OCI-LY3 (cell line): ENCODE measurements at regions not wholly inside any gene's neighbourhood (a gene's known extent, or its start where the extent isn't known, plus 50 kb on each side); places are given as distances from the start of the nearest gene placed in this dataset.

ENCODE experiments used
- H2AFZ ChIP-seq: fragments of 200-600, 300-600 bp; shearing (Covaris generic); 2 replicates; pipeline ENCODE4 v1.6.0; 2014; ENCODE audit warnings: antibody characterized with exemption, low read depth, low read length
- H3K27ac ChIP-seq: fragments of 200-600, 300-600 bp; sonication (generic); 2 replicates; pipeline ENCODE4 v1.5.1; 2014; ENCODE audit warnings: mild to moderate bottlenecking, low read length, moderate library complexity, mixed read lengths
- H3K27me3 ChIP-seq: fragments of 200-600, 300-600 bp; sonication (generic); 2 replicates; pipeline ENCODE4 v1.6.1; 2014; ENCODE audit warnings: low read depth, low read length, mixed read lengths
- H3K36me3 ChIP-seq: fragments of 200-600, 300-600 bp; sonication (generic); replicated peaks from 2 replicates; pipeline ENCODE3; 2014; ENCODE audit warnings: low read depth, low read length, mixed read lengths
- H3K4me1 ChIP-seq: fragments of 300-600, 200-600 bp; sonication (generic); 2 replicates; pipeline ENCODE4 v1.6.1; 2014; ENCODE audit warnings: low read length, mixed read lengths
- H3K4me2 ChIP-seq: fragments of 200-600, 300-600 bp; sonication (generic); 2 replicates; pipeline ENCODE4 v1.6.1; 2014; ENCODE audit warnings: low read length, mixed read lengths
- H3K4me3 ChIP-seq: fragments of 300-600, 200-600 bp; sonication (generic); 2 replicates; pipeline ENCODE4 v1.5.1; 2014; ENCODE audit warnings: antibody characterized with exemption, mild to moderate bottlenecking, low read length, moderate library complexity
- H3K79me2 ChIP-seq: fragments of 300-600, 200-600 bp; shearing (Covaris generic); 2 replicates; pipeline ENCODE4 v1.6.1; 2014; ENCODE audit warnings: mild to moderate bottlenecking, low read length, mixed read lengths
- H3K9ac ChIP-seq: fragments of 300-600, 200-600 bp; shearing (Covaris generic); 2 replicates; pipeline ENCODE4 v1.6.0; 2014; ENCODE audit warnings: mild to moderate bottlenecking, low read length, moderate library complexity
- H3K9me3 ChIP-seq: fragments of 200-600, 300-600 bp; shearing (Covaris generic); 2 replicates; pipeline ENCODE4 v1.6.1; 2014; ENCODE audit warnings: low read length, mixed read lengths; ENCODE audit not compliant: insufficient read depth
- H4K20me1 ChIP-seq: fragments of 200-600, 300-600 bp; sonication (generic); 2 replicates; pipeline ENCODE4 v1.6.1; 2016; ENCODE audit warnings: low read length, mixed read lengths; ENCODE audit not compliant: insufficient read depth
- CTCF ChIP-seq: fragments of 200-600, 300-600 bp; sonication (generic); IDR thresholded peaks from 2 replicates; pipeline ENCODE4 v1.5.1; 2014; ENCODE audit warnings: antibody characterized with exemption, low read length, low read depth
- EZH2phosphoT487 ChIP-seq: fragments of 200-600 bp; shearing (Covaris generic); IDR thresholded peaks from 2 replicates; pipeline ENCODE4 v1.6.1; 2018; ENCODE audit warnings: antibody characterized with exemption, mixed run types, low read depth

- Histone ChIP-seq H3K36me3 (no peaks in the 10 kb centered on the region), H3K4me3 (no peak overlapping the region), H3K4me2 (no peak overlapping the region), H3K27ac (no peak overlapping the region), H3K9ac (no peak overlapping the region), H3K27me3 (peaks cover 33% of the 10 kb centered on the region), H4K20me1 (no peaks in the 10 kb centered on the region), H3K4me1 (no peaks in the 10 kb centered on the region), H3K79me2 (no peaks in the 10 kb centered on the region), H2AFZ (no peak overlapping the region), H3K9me3 (no peaks in the 10 kb centered on the region)
- no peak for TF ChIP-seq EZH2phosphoT487
- TF ChIP-seq CTCF: no peak
Measured at GRCh38 chr17:55829995-55830612, 79.3 kb downstream of the PCTP start.

- no peak overlapping the region for H3K4me3 ChIP-seq
- H3K9ac ChIP-seq: no peak overlapping the region
- no peaks in the 10 kb centered on the region for H3K9me3 ChIP-seq
- no peak overlapping the region for H2AFZ ChIP-seq
- peaks cover 29% of the 10 kb centered on the region for H3K27me3 ChIP-seq
- no peak overlapping the region for H3K27ac ChIP-seq
- H4K20me1 ChIP-seq: no peaks in the 10 kb centered on the region
- no peak overlapping the region for H3K4me2 ChIP-seq
- no peak for TF ChIP-seq CTCF
- no peak for TF ChIP-seq EZH2phosphoT487
- H3K79me2 ChIP-seq: no peaks in the 10 kb centered on the region
- no peaks in the 10 kb centered on the region for H3K4me1 ChIP-seq
- no peaks in the 10 kb centered on the region for H3K36me3 ChIP-seq
Measured at GRCh38 chr17:55830699-55831471, 80.0 kb downstream of the PCTP start.

DNA sequence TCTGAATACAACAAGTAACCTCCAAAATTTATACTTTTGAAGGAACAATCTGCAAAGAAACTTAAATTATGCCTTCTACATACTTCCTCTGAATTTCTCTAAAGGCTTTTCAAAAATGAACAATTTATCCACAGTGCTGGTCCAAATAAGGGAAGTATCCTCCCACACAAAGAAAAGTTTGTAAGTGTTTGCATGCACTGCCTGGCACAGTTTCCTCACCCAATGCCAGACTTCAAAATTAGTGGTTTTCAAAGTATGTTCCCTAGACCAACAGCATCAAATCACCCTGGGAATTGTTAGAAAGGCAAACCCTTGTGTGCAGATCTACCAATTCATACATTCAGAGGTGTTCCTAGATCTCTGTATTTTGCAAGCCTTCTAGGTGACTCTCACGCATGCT, 82.5 kb downstream of the PCTP start:
- TF ChIP-seq CTCF (no peak), EZH2phosphoT487 (no peak)
- no peak overlapping the region for H3K4me3 ChIP-seq
- peaks cover 26% of the 10 kb centered on the region for H3K27me3 ChIP-seq
- H4K20me1 ChIP-seq: no peaks in the 10 kb centered on the region
- no peaks in the 10 kb centered on the region for H3K36me3 ChIP-seq
- H3K79me2 ChIP-seq: no peaks in the 10 kb centered on the region
- no peak overlapping the region for H2AFZ ChIP-seq
- no peaks in the 10 kb centered on the region for H3K9me3 ChIP-seq
- no peak overlapping the region for H3K9ac ChIP-seq
- no peak overlapping the region for H3K4me2 ChIP-seq
- H3K27ac ChIP-seq: no peak overlapping the region
- H3K4me1 ChIP-seq: no peaks in the 10 kb centered on the region

GRCh38 chr17:55842405-55843158, 91.7 kb downstream of the PCTP start:
- H3K27ac ChIP-seq: no peak overlapping the region
- no peak overlapping the region for H3K4me3 ChIP-seq
- H4K20me1 ChIP-seq: no peaks in the 10 kb centered on the region
- no peak overlapping the region for H3K9ac ChIP-seq
- H3K79me2 ChIP-seq: no peaks in the 10 kb centered on the region
- H3K4me2 ChIP-seq: no peak overlapping the region
- no peaks in the 10 kb centered on the region for H3K4me1 ChIP-seq
- TF ChIP-seq CTCF (no peak), EZH2phosphoT487 (no peak)
- peaks cover 7% of the 10 kb centered on the region; the same call in 1 of the 2 replicates for H3K27me3 ChIP-seq
- no peaks in the 10 kb centered on the region for H3K9me3 ChIP-seq
- H3K36me3 ChIP-seq: no peaks in the 10 kb centered on the region
- H2AFZ ChIP-seq: no peak overlapping the region
